HG03175 (cell line): ENCODE measurements at regions not wholly inside any gene's neighbourhood (a gene's known extent, or its start where the extent isn't known, plus 50 kb on each side); places are given as distances from the start of the nearest gene placed in this dataset.

ENCODE experiments used
- ATAC-seq: cut with Tn5 transposase; IDR thresholded peaks from one replicate; pipeline ENCODE4 v1.9.1; 2021; ENCODE audit warnings: mild to moderate bottlenecking, moderate library complexity; ENCODE audit not compliant: unreplicated experiment

GRCh38 chr16:49027420-49027819 lies 254.2 kb downstream of the CBLN1 start:
- ATAC-seq, result no peak

GRCh38 chr16:49026566-49027181 lies 255.0 kb downstream of the CBLN1 start:
- no peak for ATAC-seq

GRCh38 chr16:49024896-49025295 lies 256.7 kb downstream of the CBLN1 start:
- no peak for ATAC-seq

- no peak for ATAC-seq
Measured at GRCh38 chr16:49024016-49024415, 257.6 kb downstream of the CBLN1 start.

GRCh38 chr16:49023050-49023449 lies 258.6 kb downstream of the CBLN1 start:
- ATAC-seq, result no peak

- no peak for ATAC-seq
Measured at GRCh38 chr16:49022351-49022963, 259.2 kb downstream of the CBLN1 start.

GRCh38 chr16:49021136-49021535 lies 260.5 kb downstream of the CBLN1 start:
- ATAC-seq, result no peak

GRCh38 chr16:49020436-49020835 lies 261.2 kb downstream of the CBLN1 start:
- ATAC-seq, result no peak

GRCh38 chr16:49019831-49020230 lies 261.8 kb downstream of the CBLN1 start:
- ATAC-seq, result no peak

- ATAC-seq, result no peak
Measured at GRCh38 chr16:49019081-49019633, 262.5 kb downstream of the CBLN1 start.

- ATAC-seq, result no peak
Measured at GRCh38 chr16:49018259-49018931, 263.2 kb downstream of the CBLN1 start.

- ATAC-seq, result no peak
Measured at GRCh38 chr16:49017501-49017900, 264.1 kb downstream of the CBLN1 start.

- no peak for ATAC-seq
Measured at GRCh38 chr16:49016461-49016860, 265.2 kb downstream of the CBLN1 start.

- no peak for ATAC-seq
Measured at GRCh38 chr16:49015225-49015592, 266.4 kb downstream of the CBLN1 start.

- no peak for ATAC-seq
Measured at GRCh38 chr16:49014277-49015224, 267.1 kb downstream of the CBLN1 start.

GRCh38 chr16:49013727-49014080 lies 267.9 kb downstream of the CBLN1 start:
- ATAC-seq, result no peak

GRCh38 chr16:49012961-49013726 lies 268.5 kb downstream of the CBLN1 start:
- no peak for ATAC-seq

- no peak for ATAC-seq
Measured at GRCh38 chr16:49011901-49012300, 269.7 kb downstream of the CBLN1 start.

- no peak for ATAC-seq
Measured at GRCh38 chr16:49010879-49011278, 270.8 kb downstream of the CBLN1 start.

- no peak for ATAC-seq
Measured at GRCh38 chr16:49010396-49010795, 271.2 kb downstream of the CBLN1 start.
